ENCODE measurements at regions not wholly inside any gene's neighbourhood (a gene's known extent, or its start where the extent isn't known, plus 50 kb on each side); places are given as distances from the start of the nearest gene placed in this dataset.

DNA sequence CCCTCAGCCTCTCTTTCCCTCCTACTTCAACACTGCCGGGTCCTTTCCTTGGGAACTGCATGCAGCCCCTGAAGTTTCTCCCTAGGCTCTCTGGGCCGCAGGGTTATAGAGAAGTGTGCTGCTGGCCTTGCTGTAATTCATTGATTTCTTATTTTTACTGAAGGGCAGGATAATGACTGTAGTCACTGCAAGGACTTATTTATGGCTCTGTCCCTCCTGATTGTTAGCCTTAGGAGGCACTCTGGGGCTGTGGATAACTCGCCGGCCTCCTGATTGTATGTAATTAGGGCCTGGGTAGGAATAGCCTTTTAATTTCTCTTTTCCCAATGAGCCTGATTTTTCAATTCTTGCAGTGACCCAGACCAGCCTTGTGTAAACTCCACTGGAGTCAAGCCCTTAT is 138.3 kb upstream of the CDH13 start:
- DNase-seq = no peak

DNA sequence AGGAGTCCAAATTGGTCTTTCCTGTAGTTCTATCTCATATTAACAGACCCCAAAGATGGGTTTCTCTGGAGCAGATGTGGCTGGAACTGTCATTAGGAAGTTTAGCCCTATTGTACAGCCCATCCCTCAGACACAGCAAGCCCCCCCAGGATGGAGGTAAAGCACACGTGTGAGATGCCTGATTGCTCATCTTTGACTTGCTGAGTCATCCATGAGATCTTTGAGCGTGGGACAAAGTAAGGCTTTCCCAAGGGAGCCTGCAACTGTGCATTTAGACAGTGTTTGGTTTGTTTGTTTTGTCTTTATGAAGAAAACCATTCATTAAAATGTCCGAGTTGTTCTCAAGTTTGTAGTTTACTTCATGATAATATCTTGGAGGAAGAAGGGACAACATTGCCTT is 145.3 kb upstream of the CDH13 start:
- no peak for DNase-seq

DNA sequence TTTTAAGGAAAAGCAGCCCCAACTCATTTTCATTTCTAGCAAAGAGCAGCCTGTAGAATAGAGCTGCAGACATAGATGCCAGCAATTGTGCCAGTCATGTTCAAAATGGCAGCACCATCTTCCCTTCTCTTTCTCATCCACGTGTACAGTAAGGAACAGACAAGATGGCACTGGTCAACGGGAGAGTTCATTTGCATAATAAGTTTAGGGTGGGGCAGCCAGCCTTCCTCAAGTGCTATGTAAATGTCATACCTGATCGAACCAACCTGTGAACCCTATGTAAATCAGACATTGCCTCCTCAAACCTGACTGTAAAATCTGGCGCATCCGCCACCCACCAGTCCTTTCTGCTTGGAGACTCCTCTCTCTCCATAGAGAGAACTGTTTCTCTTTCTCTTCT is 150.0 kb upstream of the CDH13 start:
- no peak for DNase-seq

DNA sequence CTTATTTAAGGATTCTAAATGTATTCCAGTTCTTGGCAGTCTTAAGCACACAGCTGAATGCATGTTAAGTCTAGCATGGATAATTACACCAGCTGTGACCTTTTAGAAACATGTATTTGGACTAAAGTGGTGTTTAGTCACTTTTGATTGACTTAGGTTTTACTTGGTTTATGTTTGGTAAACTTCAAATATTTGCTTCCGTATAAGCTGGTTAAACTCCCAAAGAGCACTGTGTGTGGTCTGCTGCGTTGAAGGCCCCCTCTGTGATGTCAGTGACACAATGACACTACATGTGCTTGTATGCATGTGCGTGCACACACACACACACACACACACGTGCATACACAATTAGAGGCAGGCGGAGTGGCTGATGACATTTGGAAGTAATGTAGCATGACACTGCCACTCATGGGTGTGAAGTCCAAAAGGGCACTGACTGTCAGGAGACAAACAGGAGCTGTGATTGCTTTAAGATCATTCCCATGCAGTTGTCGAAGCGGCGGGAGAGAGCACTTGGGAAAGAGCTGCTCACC is 156.1 kb upstream of the CDH13 start:
- no peak for DNase-seq

DNA sequence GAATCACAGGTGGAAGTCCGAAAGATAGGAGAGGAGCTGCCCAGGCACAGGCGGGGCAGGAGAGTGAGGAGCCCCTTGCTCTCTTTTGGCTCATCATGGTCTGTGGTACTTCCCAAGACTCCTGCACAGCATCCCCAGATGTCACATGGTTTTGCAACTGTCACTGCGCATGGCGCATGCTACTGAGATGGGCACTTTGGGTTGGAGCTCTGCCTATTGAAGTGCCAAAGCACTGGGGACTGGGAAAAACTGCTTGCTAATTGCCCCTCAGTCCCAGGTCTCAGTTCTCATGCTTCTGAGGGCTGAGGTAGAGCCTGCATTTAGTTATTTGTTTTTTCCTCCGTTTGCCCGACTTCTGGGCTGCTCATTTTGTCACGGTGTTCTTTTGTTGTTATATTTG is 156.8 kb upstream of the CDH13 start:
- no peak for DNase-seq

DNA sequence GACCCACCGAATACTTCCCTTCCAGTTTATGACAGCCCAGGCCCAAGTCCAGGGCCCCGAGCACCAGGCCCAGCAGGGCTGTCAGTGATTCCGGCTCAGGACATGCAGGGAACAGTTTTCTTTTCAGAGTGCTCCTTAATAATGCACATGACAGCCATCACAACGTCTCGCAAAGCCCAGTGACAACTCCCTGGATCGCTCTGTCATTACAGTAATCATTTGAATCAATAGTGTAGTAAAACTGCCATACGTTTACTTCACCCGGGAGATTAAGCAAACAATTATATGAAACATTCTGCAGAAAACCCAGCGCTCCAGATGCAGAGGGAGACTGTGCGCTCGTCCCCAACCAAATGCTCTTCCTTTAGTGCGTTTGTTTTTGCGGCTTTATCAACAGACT is 162.6 kb upstream of the CDH13 start:
- DNase-seq = no peak

DNA sequence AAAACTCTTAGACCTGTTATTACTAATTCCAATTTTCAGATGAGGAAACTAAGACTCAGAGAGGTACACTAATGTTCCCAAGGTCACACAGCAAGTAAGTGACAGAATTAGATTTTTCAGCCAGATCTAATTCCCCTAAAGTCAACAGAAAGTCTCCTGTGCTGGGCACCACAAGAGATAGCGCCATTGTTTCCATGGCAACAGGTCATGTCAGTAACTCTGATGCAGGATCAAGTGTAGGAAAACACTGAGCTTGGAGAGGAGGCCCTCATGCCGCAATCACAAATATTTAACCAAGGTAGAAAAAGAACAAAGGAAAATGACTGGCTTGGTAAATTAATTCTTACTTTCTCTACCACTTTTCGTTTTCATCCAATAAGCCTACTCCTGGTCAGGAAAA is 166.0 kb upstream of the CDH13 start:
- DNase-seq = peak; percentile 67

DNA sequence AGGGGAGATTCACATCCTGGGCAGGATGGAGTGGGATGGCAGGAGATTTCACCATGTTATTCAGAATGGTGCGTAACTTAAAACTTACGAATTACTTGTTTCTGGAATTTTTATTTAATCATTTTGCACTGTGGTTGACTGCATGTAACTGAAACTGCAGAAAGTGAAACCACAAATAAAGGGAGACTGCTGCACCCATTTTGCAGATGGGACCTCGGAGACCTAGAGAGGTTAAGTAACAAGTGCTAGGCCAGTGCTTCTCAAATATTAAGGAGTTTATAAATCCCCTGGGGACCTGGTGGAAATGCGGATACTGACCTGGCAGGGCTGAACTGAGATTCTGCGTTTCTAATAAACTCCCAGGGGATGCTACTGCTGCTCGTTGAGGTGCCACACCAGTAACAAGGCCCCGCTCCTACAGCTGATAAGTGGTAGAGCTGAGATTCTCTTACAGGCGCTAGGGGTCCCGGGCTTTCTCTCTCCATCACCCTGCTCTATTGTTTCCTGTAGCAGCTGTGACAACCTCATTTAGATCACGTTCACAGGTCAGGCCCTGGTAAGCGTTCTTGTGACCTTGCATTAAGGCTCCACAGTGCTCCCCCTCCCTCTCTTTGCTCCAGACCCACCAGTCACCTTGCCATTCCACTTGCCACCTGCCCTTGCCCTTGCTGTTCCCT is 167.1 kb upstream of the CDH13 start:
- DNase-seq = no peak

DNA sequence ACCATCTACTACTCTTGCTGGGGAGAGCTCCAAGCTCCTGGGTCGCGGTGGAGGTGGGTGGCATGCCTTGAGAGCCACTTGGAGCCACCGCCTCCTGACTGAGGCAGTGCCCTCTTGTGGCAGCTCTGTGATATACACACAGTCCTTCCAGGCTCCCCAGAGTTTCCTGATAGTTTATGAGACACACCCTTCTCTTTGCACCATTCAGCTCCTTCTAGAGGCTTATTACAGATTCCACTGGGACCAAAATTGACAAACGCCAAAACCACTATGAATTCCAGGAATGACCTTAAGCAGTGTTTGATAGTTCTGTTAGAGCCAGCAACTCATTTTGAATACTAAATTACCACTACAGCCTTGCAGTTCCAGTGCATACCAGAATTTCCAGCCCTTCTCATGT is 170.1 kb upstream of the CDH13 start:
- DNase-seq = peak; percentile 70

DNA sequence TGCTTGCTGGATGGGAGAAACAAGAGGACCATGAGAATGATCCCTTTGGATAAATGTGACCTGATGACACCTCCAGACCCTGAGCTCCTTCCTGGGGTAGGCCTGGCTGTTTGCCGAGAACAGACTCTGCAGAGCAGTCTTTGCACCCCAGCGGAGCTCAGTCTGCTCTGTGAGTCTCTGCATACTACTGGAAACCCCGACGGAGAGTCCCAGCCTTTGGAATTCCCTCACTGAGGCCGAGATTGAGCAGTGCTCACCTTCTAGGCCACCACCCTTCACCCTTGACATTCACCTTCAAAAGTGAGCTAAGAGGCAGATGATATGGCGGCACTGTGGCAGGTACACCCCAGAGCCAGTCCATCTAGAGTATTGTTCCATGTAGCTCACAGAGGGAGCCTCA is 172.2 kb upstream of the CDH13 start:
- no peak for DNase-seq

DNA sequence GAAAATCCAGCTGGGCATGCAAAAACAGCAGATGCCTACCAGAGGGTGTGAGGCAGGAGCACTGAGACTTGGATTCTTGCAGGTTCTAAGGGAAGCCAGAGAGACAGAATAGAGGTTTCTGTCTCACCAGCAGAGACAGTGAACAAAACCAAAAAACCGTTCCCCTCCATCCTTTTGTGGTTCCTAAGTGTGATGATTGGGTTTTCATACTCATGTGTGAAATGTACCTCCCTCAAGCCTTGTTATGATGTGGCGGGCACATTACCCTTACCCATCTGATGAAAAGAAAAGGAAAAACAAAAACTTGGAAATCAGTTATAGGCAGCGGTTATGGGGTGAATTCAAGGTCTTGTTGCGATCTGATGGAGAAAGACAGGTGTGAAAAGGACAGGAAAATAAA is 172.6 kb upstream of the CDH13 start:
- DNase-seq = no peak

DNA sequence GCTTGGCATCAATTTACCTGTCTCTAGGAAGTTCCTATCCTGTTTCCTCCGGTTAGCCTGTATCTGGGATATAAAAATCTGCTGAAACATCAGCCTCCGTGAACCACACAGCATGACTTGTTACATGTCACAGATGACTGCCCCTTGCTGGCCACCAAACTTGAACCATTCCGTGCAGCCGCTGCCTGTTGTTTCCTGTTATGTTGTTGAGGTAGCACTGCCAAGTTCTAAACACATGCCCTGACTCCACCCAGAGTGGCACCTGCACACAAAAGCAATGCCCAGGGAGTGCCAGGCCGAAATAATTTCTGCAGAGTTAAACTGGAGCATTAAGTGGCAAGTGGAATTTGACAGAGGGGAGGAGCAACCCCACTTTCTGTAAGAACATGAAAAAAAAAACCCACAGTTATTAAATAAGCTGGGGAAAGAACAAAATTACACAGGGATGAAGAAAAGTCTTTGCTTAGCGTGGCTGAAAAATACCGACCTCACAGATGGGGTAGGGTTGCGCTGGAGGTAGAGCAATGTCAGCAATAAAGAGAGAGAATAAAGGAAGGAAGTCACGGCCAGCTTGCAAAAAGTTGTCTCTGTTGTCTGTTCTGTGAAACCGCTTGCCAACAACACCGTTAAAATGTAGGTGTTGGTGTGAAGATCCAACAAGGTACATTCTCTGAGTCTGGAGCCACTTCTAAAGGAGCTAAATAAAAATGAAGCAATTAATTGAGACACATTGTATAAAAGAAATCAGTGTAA is 174.6 kb upstream of the CDH13 start:
- no peak for DNase-seq

DNA sequence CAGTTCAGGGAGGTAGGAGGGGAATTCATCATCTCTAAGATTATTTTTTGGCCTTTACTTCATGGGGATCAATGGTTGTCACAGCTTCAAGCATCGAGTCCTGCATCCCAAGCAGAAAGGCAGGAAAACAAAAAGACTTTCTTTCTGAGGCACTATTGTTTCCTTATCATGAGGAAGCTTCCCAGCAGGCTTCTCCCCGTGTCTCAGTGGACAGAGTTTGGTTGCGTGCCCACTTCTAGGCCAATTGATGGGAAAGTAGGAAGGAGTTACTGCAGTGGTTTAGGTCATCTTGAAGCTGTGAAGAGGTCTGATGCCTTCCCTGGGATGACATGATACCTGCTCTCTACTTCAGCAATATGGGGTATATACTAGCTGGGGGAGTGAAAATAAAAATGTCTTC is 175.3 kb upstream of the CDH13 start:
- no peak for DNase-seq

DNA sequence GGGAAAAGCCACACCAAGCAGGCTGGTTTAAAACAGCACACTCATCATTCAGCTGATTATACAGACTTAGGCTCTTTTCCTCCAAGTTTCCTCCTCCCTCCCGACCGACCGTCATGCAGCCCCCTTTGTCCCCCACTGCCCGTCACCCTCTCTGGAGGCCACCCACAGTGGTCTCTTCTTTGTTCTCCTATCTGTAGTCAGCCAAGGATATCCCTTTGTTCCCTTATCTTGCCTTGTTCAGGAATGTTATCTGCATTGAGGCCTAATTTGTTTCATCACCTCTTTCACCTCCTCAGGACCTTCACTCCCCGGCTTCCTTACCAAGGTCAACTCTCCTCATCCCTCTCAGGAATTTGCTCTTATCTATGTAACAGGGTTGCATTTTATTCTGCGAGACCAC is 186.4 kb upstream of the CDH13 start:
- no peak for DNase-seq

DNA sequence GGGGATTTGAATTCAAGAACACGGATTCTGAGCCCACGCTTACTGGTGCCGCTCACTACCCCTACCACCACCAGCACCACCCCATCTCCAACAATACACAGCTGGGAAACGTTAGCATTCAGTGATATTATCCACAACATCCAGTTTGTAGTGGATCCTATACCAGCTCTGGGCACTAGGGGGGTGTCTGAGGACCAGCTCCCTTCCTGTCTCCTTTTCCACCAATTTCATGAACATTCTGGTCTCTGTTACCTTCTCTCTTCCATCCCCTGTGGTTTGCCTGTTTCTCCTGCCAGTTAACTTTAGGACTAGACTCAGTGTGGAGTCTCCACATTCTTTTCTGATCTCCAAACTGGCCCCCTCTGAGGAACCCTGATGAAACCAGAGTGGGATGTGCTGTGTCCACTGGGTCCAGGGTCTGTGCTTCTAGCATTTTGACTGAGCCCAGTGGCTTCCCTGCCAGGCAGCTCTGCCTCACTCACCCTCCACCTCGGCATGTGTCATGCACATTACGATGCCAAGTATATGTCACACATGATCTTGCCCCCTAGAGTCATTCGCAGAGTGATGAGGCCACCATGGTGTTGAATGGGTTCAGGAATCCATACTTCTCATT is 187.0 kb upstream of the CDH13 start:
- DNase-seq = no peak

DNA sequence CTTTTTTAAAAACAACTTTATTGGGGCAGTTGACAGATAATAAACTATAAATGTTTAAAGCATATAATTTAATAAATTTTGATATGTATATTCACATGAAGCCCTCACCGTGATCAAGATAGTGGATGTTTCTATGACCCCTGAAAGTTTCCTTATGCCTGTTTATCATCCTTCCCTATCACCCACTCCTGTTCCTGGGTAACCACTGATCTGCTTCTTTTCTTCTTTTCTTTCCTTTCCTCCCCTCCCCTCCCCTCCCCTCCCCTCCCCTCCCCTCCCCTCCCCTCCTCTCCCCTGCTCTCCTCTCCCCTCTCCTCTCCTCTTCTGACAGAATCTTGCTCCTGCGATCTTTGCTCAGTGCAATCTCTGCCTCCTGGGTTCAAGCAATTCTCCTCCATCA is 193.7 kb upstream of the CDH13 start:
- no peak for DNase-seq

DNA sequence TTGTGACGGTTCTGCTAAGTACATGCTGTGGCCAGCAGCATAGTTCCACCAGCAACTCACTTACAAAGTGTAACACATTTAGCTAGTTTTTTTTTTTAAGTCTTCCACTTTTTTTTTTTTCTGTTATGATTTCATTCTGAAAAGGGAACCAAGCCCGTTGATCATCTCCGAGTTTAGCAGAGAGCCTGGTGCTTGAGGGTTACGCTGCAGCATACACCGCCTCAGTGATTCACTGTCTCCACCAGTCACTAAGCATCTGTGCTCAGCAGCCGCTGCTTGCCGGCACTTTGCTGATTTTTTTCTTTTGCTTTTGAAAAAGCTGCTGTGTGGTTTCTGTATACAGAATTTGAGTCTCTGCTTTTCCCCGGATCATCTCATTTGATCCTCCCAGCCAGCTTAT is 194.5 kb upstream of the CDH13 start:
- no peak for DNase-seq

DNA sequence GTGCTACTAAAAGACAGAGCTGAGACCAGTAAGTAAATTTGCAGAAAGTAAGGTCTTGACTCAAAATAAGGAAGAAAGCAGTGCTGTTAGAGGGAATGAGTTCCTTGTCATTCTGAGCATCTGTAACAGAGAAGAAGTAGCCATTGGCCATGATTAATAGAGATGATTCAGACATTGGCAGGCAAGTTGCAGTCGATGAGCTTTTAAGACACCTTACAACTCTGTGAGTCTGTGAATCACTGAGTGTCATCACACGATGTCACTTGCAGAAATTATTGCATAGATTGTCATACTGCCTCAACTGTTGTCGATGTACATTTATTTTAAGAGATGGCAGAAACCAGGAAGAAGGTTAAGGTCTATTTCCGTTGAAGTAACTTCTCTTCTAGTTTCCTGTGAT is 201.1 kb upstream of the CDH13 start:
- no peak for DNase-seq

DNA sequence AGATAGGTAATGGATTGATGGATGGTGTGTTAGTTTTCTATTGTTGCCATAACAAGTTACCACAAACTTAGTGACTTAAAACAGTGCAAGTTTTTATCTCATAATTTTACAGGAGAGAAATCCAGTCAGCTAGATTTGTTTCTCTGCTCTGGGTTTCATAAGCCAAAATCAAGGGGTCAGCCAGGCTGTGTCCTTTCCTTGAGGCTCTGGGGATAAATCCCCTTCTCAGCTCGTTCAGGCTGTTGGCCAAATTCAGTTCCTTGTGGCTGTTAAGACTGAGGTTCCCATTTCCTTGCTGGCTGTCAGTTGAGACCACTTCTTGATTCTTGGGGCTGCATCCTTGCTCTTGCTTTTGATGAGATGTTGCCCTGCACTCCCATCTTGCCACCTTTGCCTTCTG is 204.9 kb upstream of the CDH13 start:
- no peak for DNase-seq

DNA sequence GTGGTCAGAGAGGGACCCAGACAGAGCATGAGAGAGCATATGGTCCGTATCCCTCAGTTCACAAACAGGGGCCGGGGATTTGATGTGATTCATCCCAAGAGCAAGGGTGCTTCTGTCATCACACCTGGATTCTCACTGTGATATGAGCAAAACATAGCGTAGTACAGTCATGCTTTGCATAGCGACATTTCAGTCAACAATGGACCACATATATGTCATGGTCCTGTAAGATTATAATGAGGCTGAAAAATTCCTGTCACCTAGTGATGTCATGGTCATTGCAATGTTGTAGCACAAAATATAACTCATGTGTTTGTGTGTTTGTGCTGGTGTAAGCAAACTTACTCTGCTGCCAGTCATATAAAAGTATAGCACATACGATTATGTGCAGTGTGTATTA is 207.4 kb upstream of the CDH13 start:
- no peak for DNase-seq

DNA sequence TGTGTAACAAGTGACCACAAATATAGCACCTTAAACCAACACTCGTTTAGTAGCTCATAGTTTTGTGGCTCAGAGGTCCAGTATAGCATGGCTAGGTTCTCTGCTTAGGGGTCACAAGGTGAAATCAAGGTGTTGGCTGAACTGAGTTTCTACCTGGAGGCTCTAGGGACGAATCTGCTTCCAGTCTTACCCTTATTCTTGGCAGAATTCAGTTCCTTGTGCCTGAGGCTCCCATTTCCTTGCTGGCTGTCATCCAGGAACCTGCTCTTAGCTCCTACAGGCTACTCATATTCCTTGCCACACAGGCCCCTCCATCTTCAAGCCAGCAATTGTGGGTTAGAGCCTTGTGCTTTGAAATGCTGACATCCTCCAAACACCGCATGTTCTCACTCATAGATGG is 212.3 kb upstream of the CDH13 start:
- DNase-seq = no peak

DNA sequence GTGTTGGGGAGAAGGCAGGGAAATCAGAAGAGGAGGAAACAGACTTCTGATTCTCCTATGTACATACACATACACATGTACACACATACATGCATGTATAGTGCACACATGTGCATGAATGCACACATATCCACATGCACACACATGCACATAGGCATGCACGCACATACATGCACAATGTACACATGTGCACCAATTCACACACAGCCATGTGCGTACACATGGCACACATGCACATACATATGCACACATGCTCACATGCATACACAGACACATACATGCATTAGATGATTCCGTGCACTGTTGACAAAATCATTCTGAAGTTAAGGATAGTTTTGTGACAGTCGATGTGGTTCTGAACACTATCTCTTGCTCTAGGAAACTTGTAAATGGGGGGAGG is 214.0 kb upstream of the CDH13 start:
- no peak for DNase-seq

DNA sequence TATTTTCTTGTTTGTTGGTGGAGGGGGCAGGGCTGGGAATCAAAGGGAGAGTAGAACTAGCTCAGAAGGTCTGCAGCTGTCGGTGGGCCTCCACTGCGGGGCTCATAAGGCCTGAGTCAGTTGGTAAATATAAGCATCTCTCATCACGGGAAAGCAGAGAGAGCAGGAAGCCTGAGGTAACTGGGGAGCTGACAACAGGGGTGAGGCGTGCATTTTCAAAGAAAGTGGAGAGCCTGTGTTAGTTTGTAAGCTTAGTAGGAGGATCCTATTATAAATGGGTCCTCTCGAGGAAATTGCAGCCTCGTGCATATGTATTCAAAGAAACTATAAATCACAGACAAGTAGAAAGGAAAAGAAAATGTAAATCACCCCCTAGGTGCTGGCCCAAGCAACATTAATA is 221.0 kb upstream of the CDH13 start:
- no peak for DNase-seq

DNA sequence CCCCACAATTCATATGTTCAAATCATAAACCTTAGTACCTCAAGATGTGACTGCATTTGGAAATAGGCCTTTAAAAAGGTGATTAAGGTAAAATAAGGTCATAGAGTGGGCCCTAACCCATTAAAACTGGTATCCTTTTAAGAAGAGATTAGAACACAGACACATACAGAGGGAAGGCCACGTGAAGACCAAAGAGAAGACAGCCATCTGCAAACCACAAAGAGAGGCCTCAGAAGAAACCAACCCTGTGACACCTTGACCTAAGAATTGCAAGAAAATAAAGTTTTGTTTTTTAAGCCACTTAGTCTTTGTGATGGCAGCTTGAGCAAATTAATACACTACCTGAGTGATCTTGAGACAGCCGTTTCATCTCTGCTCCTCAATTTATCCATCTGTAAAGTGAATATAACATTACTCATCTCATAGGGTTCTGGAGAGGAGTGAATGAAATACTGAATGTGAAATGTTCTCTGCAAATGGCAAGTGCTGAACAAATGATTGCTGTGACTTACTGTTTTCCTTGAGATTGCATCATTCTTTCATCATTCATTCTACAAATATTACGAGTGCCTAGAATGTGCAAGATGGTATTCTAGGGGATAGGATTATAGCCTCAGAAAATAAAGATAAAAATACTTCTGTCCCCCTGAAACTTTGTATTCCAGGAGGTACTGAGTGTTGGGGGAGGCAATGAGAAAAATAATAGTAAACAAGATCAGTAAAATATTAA is 222.0 kb upstream of the CDH13 start:
- DNase-seq = no peak

All from NCI-H1092 (cell line).